Central memory CD8-positive, alpha-beta T cell (primary cell): ENCODE measurements at regions not wholly inside any gene's neighbourhood (a gene's known extent, or its start where the extent isn't known, plus 50 kb on each side); places are given as distances from the start of the nearest gene placed in this dataset.

Experiments
- ATAC-seq: fragments of 150-1000 bp; cut with Tn5 transposase; replicated peaks from 2 replicates; pipeline ENCODE4 v1.10.0; 2022; ENCODE audit warnings: mild to moderate bottlenecking, moderate FRiP score, moderate number of reproducible peaks; ENCODE audit not compliant: poor library complexity, severe bottlenecking; ENCODE audit errors: extremely low read depth
- DNase-seq, 2 donors: peaks; one replicate each; pipeline ENCODE4 v3.0.0; 2021; ENCODE audit warnings: low spot score in 2 of 2
- H3K27ac Mint-ChIP-seq: one replicate; pipeline ENCODE4 v1.8.0; 2022; ENCODE audit warnings: low read depth, mild to moderate bottlenecking, moderate library complexity, mixed read lengths
- H3K27me3 Mint-ChIP-seq: one replicate; pipeline ENCODE4 v1.8.0; 2022; ENCODE audit warnings: mixed read lengths
- H3K36me3 Mint-ChIP-seq: one replicate; pipeline ENCODE4 v1.8.0; 2022; ENCODE audit warnings: mild to moderate bottlenecking, moderate library complexity, mixed read lengths; ENCODE audit not compliant: insufficient read depth
- H3K4me1 Mint-ChIP-seq: one replicate; pipeline ENCODE4 v1.8.0; 2022; ENCODE audit warnings: mixed read lengths
- H3K4me3 Mint-ChIP-seq: one replicate; pipeline ENCODE4 v1.8.0; 2022; ENCODE audit warnings: mild to moderate bottlenecking, moderate library complexity, mixed read lengths
- H3K9me3 Mint-ChIP-seq: one replicate; pipeline ENCODE4 v1.8.0; 2022; ENCODE audit warnings: mixed read lengths

DNA sequence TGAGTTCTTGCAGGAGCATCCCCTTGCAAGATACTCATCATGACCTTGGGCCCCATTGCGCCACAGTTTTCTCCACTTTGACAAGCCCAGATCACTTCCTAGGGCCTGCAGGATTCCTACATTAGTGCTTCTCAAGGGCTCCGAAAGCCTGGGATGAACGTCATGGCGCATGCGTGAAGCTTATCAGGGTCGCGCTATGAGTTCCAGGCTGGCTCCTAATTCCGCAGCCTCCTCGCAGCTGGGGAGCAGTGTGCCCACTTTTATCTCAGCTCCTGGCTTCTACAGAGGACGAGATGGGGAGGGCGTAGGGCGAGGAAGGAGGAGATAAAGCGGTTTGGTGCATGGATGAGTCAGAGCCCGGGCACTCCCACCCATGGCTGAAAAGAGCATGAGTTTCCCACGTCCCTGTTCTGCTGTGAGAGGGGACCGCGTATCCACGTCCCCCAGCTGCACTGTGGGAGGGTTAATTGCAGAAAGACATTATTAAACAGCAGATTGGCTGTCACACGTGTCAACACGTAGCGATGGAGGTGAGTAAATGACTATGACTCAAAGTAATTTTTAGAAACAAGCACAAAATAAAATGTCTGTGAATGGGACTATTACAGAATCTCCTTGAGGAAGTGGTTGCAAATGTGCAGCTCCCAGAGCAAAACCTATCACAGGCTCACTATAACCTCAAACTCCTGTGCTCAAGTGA, 72.9 kb upstream of the DSP start:
- no peak overlapping the region for H3K27ac Mint-ChIP-seq
- ATAC-seq: peak; percentile 19
- H3K36me3 Mint-ChIP-seq: no peaks in the 10 kb centered on the region
- H3K27me3 Mint-ChIP-seq: peaks cover 47% of the 10 kb centered on the region
- peak overlapping the region; percentile 4 for H3K4me3 Mint-ChIP-seq
- peaks cover 6% of the 10 kb centered on the region for H3K4me1 Mint-ChIP-seq
- DNase-seq: no peak
- no peaks in the 10 kb centered on the region for H3K9me3 Mint-ChIP-seq

DNA sequence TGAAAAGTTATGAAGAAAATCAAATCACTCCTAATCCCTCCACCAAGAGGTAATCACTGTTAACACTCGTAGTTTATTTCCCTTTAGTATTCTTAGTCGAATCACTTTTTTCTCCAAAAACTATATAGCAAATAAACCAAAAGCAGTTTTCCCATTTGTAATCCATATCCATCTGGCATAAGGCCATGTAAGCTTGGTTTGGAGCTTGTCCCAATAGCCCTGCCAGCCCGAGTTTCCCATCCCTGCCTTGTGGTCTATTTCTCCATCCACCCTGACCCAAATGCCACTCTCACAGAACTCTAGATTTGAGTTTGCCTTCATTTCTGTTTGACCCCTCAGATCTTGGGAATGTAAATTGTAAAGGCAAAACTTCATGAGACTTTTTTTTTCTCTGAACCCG, 71.8 kb upstream of the DSP start:
- Mint-ChIP-seq H3K4me1 (peaks cover 6% of the 10 kb centered on the region), H3K27me3 (peaks cover 54% of the 10 kb centered on the region)
- DNase-seq: no peak

DNA sequence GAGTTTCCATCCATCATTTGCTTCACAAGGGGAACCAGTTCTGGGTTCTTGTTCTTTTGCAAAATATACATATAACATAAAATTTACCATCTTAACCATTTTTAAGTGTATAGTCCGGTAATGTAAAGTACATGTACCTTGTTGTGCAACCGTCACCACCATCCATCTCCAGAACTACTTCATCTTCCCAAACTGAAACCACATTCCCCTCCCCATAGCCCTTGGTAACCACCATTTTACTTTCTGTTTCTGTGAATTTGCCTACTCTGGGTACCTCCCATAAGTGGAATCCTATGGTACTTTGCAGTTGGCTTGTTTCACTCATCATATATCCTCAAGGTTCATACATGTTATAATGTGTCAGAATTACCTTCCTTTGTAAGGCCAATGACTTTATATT, 70.3 kb upstream of the DSP start:
- no peaks in the 10 kb centered on the region for H3K9me3 Mint-ChIP-seq
- no peak overlapping the region for H3K4me3 Mint-ChIP-seq
- no peaks in the 10 kb centered on the region for H3K36me3 Mint-ChIP-seq
- peaks cover 6% of the 10 kb centered on the region for H3K4me1 Mint-ChIP-seq
- ATAC-seq (no peak), DNase-seq (no peak)
- H3K27me3 Mint-ChIP-seq: peaks cover 54% of the 10 kb centered on the region
- H3K27ac Mint-ChIP-seq: no peak overlapping the region

More for the DNA sequence above, 71.8 kb upstream of the DSP start:
- Mint-ChIP-seq H3K36me3 (no peaks in the 10 kb centered on the region), H3K9me3 (no peaks in the 10 kb centered on the region), H3K27ac (no peak overlapping the region), H3K4me3 (no peak overlapping the region)
- ATAC-seq: no peak

DNA sequence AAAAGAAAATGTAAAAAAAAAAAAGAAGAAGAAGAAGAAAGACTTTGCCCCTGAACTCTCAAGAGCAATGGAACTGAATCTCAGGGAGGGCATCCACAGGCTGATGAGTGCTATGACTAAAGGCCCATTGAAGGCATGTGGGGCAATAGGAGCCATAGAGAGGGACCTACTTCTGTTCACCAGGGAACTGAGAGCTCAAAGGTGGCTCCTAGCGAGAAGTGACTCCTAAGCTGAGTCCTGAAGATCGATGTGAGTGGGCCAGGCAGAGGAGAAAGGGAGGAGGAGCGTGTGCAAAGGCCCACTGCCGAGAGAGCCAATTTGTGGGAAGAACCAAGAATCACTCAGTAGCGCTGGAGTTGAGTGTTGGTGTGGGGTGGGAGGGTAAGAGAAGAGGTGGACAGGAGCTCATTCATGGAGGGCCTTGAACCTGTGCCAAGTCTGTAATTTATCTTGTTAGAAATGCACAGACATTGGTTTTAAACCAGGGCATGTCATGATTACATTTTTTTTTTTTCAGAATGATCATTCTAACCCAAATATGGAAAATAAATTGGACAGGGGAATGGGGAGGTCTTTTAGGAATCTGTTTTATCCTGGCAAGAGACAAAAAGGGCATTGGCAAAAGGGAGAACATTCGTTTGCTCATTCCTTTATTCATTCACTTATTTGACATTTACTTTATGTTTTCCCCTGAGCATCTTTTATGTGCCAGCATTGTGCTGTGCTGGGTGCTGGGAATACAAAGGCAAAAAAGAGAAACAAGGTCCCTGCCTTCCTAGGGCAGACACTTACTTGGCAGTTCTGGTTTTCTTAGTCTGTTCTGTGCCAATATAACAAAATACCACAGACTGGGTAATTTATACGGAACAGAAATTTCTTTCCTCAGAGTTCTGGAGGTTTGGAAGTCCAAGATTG, 67.4 kb upstream of the DSP start:
- DNase-seq (no peak), ATAC-seq (no peak)
- Mint-ChIP-seq H3K4me3 (no peak overlapping the region), H3K36me3 (no peaks in the 10 kb centered on the region), H3K4me1 (peaks cover 6% of the 10 kb centered on the region), H3K27me3 (peaks cover 37% of the 10 kb centered on the region), H3K9me3 (no peaks in the 10 kb centered on the region), H3K27ac (no peak overlapping the region)

DNA sequence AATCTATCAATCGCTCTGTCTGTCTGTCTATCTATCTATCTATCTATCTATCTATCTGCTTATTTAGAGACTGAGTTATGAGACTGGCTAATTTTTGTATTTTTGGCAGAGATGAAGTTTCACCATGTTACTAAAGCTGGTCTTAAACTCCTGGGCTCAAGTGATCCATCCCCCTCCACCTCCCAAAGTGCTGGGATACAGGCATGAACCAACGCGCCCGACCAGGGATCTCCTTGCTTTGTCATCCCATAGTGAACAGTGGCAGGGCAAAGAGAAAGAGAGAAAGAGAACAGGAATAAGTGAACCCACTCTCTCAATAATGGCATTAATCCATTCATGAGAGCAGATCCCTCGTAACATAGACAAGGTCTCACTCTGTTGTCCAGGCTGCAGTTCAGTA, 66.4 kb upstream of the DSP start:
- H3K4me1 Mint-ChIP-seq: peaks cover 6% of the 10 kb centered on the region
- H3K27ac Mint-ChIP-seq: no peak overlapping the region
- no peaks in the 10 kb centered on the region for H3K36me3 Mint-ChIP-seq
- no peak overlapping the region for H3K4me3 Mint-ChIP-seq
- no peaks in the 10 kb centered on the region for H3K9me3 Mint-ChIP-seq
- ATAC-seq: no peak
- H3K27me3 Mint-ChIP-seq: peaks cover 30% of the 10 kb centered on the region
- DNase-seq: no peak

DNA sequence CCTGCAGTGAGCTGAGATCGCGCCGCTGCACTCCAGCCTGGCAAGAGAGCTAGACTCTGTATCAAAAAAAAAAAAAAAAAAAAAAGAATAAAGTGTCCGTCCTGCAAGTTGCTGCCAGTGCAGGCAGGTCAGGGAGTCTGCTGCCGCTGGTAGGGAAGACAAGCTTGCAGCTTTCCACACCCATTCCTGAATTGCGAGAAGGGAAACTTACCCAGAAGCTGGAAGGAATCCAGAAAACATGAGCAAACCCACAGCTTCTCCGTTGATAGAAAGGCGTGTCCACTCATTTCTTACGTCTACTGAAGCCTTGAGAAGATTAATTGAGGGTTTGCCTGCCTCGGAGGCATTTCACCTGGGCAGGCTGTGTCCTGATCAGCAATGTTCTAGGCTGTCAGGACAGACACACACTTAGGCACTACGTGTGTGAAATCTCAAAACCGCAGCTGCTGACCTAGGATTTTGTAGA, 61.6 kb upstream of the DSP start:
- no peaks in the 10 kb centered on the region for H3K9me3 Mint-ChIP-seq
- no peak overlapping the region for H3K4me3 Mint-ChIP-seq
- DNase-seq (no peak), ATAC-seq (no peak)
- H3K4me1 Mint-ChIP-seq: no peaks in the 10 kb centered on the region
- no peaks in the 10 kb centered on the region for H3K27me3 Mint-ChIP-seq
- no peak overlapping the region for H3K27ac Mint-ChIP-seq
- H3K36me3 Mint-ChIP-seq: no peaks in the 10 kb centered on the region

DNA sequence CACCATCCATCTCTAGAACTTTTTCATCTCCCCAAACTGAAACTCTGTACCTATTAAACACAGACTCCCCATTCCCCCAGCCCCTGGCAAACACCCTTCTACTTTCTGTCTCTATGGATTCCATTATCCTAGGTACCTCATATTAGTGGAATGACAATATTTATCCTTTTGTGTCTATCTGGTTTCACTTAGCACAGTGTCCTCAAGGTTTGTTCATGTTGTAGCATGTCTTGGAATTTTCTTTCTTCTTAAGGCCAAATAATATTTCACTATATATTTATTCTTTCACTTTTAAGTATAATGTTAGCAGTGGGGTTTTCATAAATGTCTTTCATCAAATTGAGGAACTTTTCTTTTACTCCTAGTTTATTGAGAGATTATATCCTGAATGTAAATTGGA, 56.8 kb upstream of the DSP start:
- no peak for DNase-seq
- Mint-ChIP-seq H3K27ac (no peak overlapping the region), H3K4me3 (no peak overlapping the region), H3K4me1 (no peaks in the 10 kb centered on the region), H3K27me3 (peaks cover 27% of the 10 kb centered on the region), H3K9me3 (no peaks in the 10 kb centered on the region), H3K36me3 (no peaks in the 10 kb centered on the region)
- no peak for ATAC-seq

DNA sequence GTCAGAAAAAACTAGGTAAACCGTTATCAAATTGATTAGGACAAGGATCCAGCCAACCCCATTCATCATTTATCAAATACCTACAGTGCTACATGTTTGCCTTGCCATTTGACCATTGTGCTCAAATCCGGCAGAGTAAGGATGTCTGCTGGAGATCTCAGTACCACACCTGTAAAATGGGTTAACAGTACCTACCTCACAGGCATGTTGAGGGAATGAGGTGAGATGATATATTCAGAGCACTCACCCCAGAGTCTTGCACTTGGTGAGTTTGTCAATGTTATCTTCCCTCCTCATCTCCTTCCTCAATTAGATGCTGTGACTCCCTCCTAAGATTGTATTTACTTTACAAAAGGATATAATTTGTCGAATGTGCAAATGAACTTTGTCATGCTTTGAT, 54.5 kb upstream of the DSP start:
- no peak overlapping the region for H3K4me3 Mint-ChIP-seq
- H3K27ac Mint-ChIP-seq: no peak overlapping the region
- no peaks in the 10 kb centered on the region for H3K36me3 Mint-ChIP-seq
- ATAC-seq: no peak
- no peak for DNase-seq
- H3K27me3 Mint-ChIP-seq: peaks cover 31% of the 10 kb centered on the region
- H3K4me1 Mint-ChIP-seq: no peaks in the 10 kb centered on the region
- no peaks in the 10 kb centered on the region for H3K9me3 Mint-ChIP-seq

DNA sequence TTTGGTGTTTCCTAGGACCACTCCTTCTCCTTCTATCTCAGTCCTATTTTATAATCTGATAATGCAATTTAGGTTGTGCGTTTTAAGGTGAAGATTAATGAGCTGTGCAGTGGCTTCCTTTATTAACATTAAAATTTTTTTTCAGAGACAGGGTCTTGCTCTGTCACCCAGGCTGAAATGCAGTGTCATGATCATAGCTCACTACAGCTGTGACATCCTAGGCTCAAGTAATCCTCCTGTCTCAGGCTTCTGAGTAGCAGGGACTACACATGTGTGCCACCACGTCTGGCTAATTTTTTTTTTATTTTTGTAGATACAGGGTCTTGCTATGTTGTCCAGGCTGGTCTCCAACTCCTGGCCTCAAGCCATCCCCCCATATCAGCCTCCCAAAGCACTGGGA, 53.0 kb upstream of the DSP start:
- Mint-ChIP-seq H3K27me3 (peaks cover 46% of the 10 kb centered on the region), H3K4me1 (no peaks in the 10 kb centered on the region), H3K4me3 (no peak overlapping the region), H3K9me3 (no peaks in the 10 kb centered on the region), H3K36me3 (no peaks in the 10 kb centered on the region), H3K27ac (no peak overlapping the region)
- ATAC-seq (no peak), DNase-seq (no peak)

DNA sequence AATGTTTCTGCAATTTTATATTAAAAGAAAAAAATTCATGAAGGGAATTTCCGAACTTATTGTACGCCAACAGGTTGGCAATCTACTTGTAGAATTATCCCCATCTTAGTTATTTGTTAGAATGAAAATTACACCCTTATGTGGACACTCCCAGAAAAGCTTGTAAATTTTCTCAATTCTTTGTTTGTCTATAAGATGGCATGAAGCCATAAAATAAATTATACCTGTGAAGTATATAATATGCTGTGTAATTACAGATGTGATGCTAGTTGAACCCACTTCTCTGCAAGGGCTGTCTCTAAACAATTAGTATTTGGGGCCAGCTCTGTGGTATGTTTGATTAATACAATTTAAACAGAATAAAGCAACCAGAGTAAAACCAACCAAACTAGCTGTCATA, 52.1 kb upstream of the DSP start:
- Mint-ChIP-seq H3K4me3 (no peak overlapping the region), H3K27ac (no peak overlapping the region)

More for the DNA sequence above, 52.1 kb upstream of the DSP start:
- H3K9me3 Mint-ChIP-seq: no peaks in the 10 kb centered on the region
- peaks cover 55% of the 10 kb centered on the region for H3K27me3 Mint-ChIP-seq
- no peak for DNase-seq
- no peaks in the 10 kb centered on the region for H3K4me1 Mint-ChIP-seq
- H3K36me3 Mint-ChIP-seq: no peaks in the 10 kb centered on the region
- ATAC-seq: no peak
